Stimulated activated memory B cell treated with anti-CD40 and anti-IgM and Interleukin-4, amounts not matched to agents 10 μg/mL and 1 μg/mL and 100 μg/mL, for 72 hours (primary cell): ENCODE measurements at regions not wholly inside any gene's neighbourhood (a gene's known extent, or its start where the extent isn't known, plus 50 kb on each side); places are given as distances from the start of the nearest gene placed in this dataset.
"Not testable (repeated sequence)": the region's sequence is repeated elsewhere in the genome, so short reads cannot be mapped to it uniquely, and the experiment has no call there.

Source experiments
- ATAC-seq: fragments of 150-1000 bp; cut with Tn5 transposase; 2 replicates; pipeline ENCODE4 v1.10.0; 2021
- H3K27ac Mint-ChIP-seq: one replicate; pipeline ENCODE4 v1.8.0; 2022; ENCODE audit warnings: mild to moderate bottlenecking, mixed read lengths
- H3K27me3 Mint-ChIP-seq: one replicate; pipeline ENCODE4 v1.8.0; 2022; ENCODE audit warnings: mixed read lengths
- H3K36me3 Mint-ChIP-seq: one replicate; pipeline ENCODE4 v1.8.0; 2022; ENCODE audit warnings: mixed read lengths
- H3K4me1 Mint-ChIP-seq: one replicate; pipeline ENCODE4 v1.8.0; 2022; ENCODE audit warnings: mixed read lengths
- H3K4me3 Mint-ChIP-seq: one replicate; pipeline ENCODE4 v1.8.0; 2022; ENCODE audit warnings: mild to moderate bottlenecking, moderate library complexity, mixed read lengths
- H3K9me3 Mint-ChIP-seq: one replicate; pipeline ENCODE4 v1.8.0; 2022; ENCODE audit warnings: mixed read lengths

GRCh38 chr7:79612022-79612421 is 158.6 kb upstream of the MAGI2 start:
- Mint-ChIP-seq H3K36me3 (no peaks in the 10 kb centered on the region), H3K27me3 (no peaks in the 10 kb centered on the region), H3K4me1 (no peaks in the 10 kb centered on the region), H3K4me3 (no peak overlapping the region), H3K9me3 (peaks cover 2% of the 10 kb centered on the region), H3K27ac (no peak overlapping the region)
- ATAC-seq = no peak

GRCh38 chr7:79610748-79611304 is 157.4 kb upstream of the MAGI2 start:
- no peak overlapping the region for H3K27ac Mint-ChIP-seq
- no peaks in the 10 kb centered on the region for H3K36me3 Mint-ChIP-seq
- no peak overlapping the region for H3K4me3 Mint-ChIP-seq
- H3K27me3 Mint-ChIP-seq = no peaks in the 10 kb centered on the region
- peaks cover 3% of the 10 kb centered on the region for H3K9me3 Mint-ChIP-seq
- H3K4me1 Mint-ChIP-seq = no peaks in the 10 kb centered on the region
- ATAC-seq = no peak

- Mint-ChIP-seq H3K4me3 (no peak overlapping the region), H3K27ac (no peak overlapping the region), H3K36me3 (no peaks in the 10 kb centered on the region), H3K4me1 (no peaks in the 10 kb centered on the region), H3K27me3 (no peaks in the 10 kb centered on the region), H3K9me3 (peaks cover 3% of the 10 kb centered on the region)
- no peak for ATAC-seq
These were observed 156.8 kb upstream of the MAGI2 start for GRCh38 chr7:79610313-79610712.

GRCh38 chr7:79608005-79608404 is 154.5 kb upstream of the MAGI2 start:
- no peak for ATAC-seq
- Mint-ChIP-seq H3K27ac (no peak overlapping the region), H3K4me1 (no peaks in the 10 kb centered on the region)

GRCh38 chr7:79604841-79605240 is 151.4 kb upstream of the MAGI2 start:
- no peaks in the 10 kb centered on the region for H3K4me1 Mint-ChIP-seq
- H3K27me3 Mint-ChIP-seq = no peaks in the 10 kb centered on the region
- no peak overlapping the region for H3K4me3 Mint-ChIP-seq
- H3K36me3 Mint-ChIP-seq = no peaks in the 10 kb centered on the region
- H3K9me3 Mint-ChIP-seq = peaks cover 3% of the 10 kb centered on the region
- no peak overlapping the region for H3K27ac Mint-ChIP-seq
- no peak for ATAC-seq

More at GRCh38 chr7:79608005-79608404, 154.5 kb upstream of the MAGI2 start:
- Mint-ChIP-seq H3K4me3 (no peak overlapping the region), H3K36me3 (no peaks in the 10 kb centered on the region), H3K9me3 (peaks cover 3% of the 10 kb centered on the region), H3K27me3 (no peaks in the 10 kb centered on the region)

GRCh38 chr7:79598351-79598750 is 144.9 kb upstream of the MAGI2 start:
- ATAC-seq = no peak
- no peak overlapping the region for H3K27ac Mint-ChIP-seq
- H3K36me3 Mint-ChIP-seq = no peaks in the 10 kb centered on the region
- no peaks in the 10 kb centered on the region for H3K27me3 Mint-ChIP-seq
- H3K9me3 Mint-ChIP-seq = no peaks in the 10 kb centered on the region
- no peak overlapping the region for H3K4me3 Mint-ChIP-seq
- H3K4me1 Mint-ChIP-seq = no peaks in the 10 kb centered on the region

GRCh38 chr7:79594671-79595070 is 141.2 kb upstream of the MAGI2 start:
- H3K9me3 Mint-ChIP-seq, H3K4me1 Mint-ChIP-seq, H3K36me3 Mint-ChIP-seq, H3K27me3 Mint-ChIP-seq, H3K27ac Mint-ChIP-seq, ATAC-seq, H3K4me3 Mint-ChIP-seq: not testable (repeated sequence)

GRCh38 chr7:79593866-79594301 is 140.4 kb upstream of the MAGI2 start:
- Mint-ChIP-seq H3K4me3 (no peak overlapping the region), H3K4me1 (no peaks in the 10 kb centered on the region), H3K27me3 (no peaks in the 10 kb centered on the region), H3K36me3 (no peaks in the 10 kb centered on the region), H3K27ac (no peak overlapping the region), H3K9me3 (no peaks in the 10 kb centered on the region)
- no peak for ATAC-seq

GRCh38 chr7:79590916-79591623 is 137.6 kb upstream of the MAGI2 start:
- no peaks in the 10 kb centered on the region for H3K27me3 Mint-ChIP-seq
- no peaks in the 10 kb centered on the region for H3K4me1 Mint-ChIP-seq
- H3K4me3 Mint-ChIP-seq = no peak overlapping the region
- H3K36me3 Mint-ChIP-seq = no peaks in the 10 kb centered on the region
- H3K9me3 Mint-ChIP-seq = peaks cover 2% of the 10 kb centered on the region
- H3K27ac Mint-ChIP-seq = no peak overlapping the region
- ATAC-seq = no peak

- ATAC-seq = no peak
- no peak overlapping the region for H3K27ac Mint-ChIP-seq
- H3K4me3 Mint-ChIP-seq = no peak overlapping the region
- H3K4me1 Mint-ChIP-seq = no peaks in the 10 kb centered on the region
- no peaks in the 10 kb centered on the region for H3K36me3 Mint-ChIP-seq
- peaks cover 2% of the 10 kb centered on the region for H3K9me3 Mint-ChIP-seq
- no peaks in the 10 kb centered on the region for H3K27me3 Mint-ChIP-seq
These were observed 136.9 kb upstream of the MAGI2 start for GRCh38 chr7:79590391-79590790.

- Mint-ChIP-seq H3K36me3 (no peaks in the 10 kb centered on the region), H3K4me3 (no peak overlapping the region), H3K9me3 (peaks cover 6% of the 10 kb centered on the region), H3K27ac (no peak overlapping the region), H3K4me1 (no peaks in the 10 kb centered on the region), H3K27me3 (no peaks in the 10 kb centered on the region)
- ATAC-seq = no peak
These were observed 117.4 kb upstream of the MAGI2 start for GRCh38 chr7:79570903-79571302.

GRCh38 chr7:79563821-79564522 is 110.5 kb upstream of the MAGI2 start:
- Mint-ChIP-seq H3K4me1 (no peaks in the 10 kb centered on the region), H3K27ac (no peak overlapping the region), H3K27me3 (no peaks in the 10 kb centered on the region), H3K9me3 (peaks cover 6% of the 10 kb centered on the region), H3K4me3 (no peak overlapping the region), H3K36me3 (no peaks in the 10 kb centered on the region)
- no peak for ATAC-seq

- ATAC-seq = no peak
- H3K4me3 Mint-ChIP-seq = no peak overlapping the region
- H3K4me1 Mint-ChIP-seq = no peaks in the 10 kb centered on the region
- H3K9me3 Mint-ChIP-seq = peaks cover 6% of the 10 kb centered on the region
- H3K27ac Mint-ChIP-seq = no peak overlapping the region
- H3K27me3 Mint-ChIP-seq = no peaks in the 10 kb centered on the region
- H3K36me3 Mint-ChIP-seq = no peaks in the 10 kb centered on the region
These were observed 102.1 kb upstream of the MAGI2 start for GRCh38 chr7:79555571-79555970.

- ATAC-seq = no peak
- Mint-ChIP-seq H3K27ac (no peak overlapping the region), H3K36me3 (no peaks in the 10 kb centered on the region), H3K4me3 (no peak overlapping the region), H3K4me1 (no peaks in the 10 kb centered on the region), H3K9me3 (peaks cover 6% of the 10 kb centered on the region), H3K27me3 (no peaks in the 10 kb centered on the region)
These were observed 100.5 kb upstream of the MAGI2 start for GRCh38 chr7:79553811-79554555.

GRCh38 chr7:79552463-79552862 is 99.0 kb upstream of the MAGI2 start:
- peaks cover 6% of the 10 kb centered on the region for H3K9me3 Mint-ChIP-seq
- no peaks in the 10 kb centered on the region for H3K36me3 Mint-ChIP-seq
- no peak overlapping the region for H3K27ac Mint-ChIP-seq
- ATAC-seq = no peak
- H3K4me1 Mint-ChIP-seq = no peaks in the 10 kb centered on the region
- no peaks in the 10 kb centered on the region for H3K27me3 Mint-ChIP-seq
- no peak overlapping the region for H3K4me3 Mint-ChIP-seq
